Thyroid gland (tissue), 4 donors: ENCODE measurements at regions not wholly inside any gene's neighbourhood (a gene's known extent, or its start where the extent isn't known, plus 50 kb on each side); places are given as distances from the start of the nearest gene placed in this dataset.

Source experiments
- DNase-seq, 2 donors: peaks; one replicate each; pipeline ENCODE4 v3.0.0-alpha.2; 2019
- H3K27ac ChIP-seq, 3 donors: fragments of 200-600 bp; sonication (generic); 1 replicate in 2 of 3; 2 replicates in 1 of 3; pipeline ENCODE4 v1.5.1; 2016 to 2019; ENCODE audit warnings: mild to moderate bottlenecking in 1 of 3, moderate library complexity in 1 of 3
- H3K27me3 ChIP-seq: fragments of 200-600 bp; sonication (generic); one replicate; pipeline ENCODE4 v1.5.1; 2019
- H3K36me3 ChIP-seq, 2 donors: fragments of 200-600 bp; sonication (generic); one replicate each; pipeline ENCODE4 v1.5.1; 2016 to 2019
- H3K4me1 ChIP-seq, 2 donors: fragments of 200-600 bp; sonication (generic); one replicate each; pipeline ENCODE4 v1.5.1; 2017 to 2019
- H3K4me3 ChIP-seq, 3 donors: fragments of 200-600 bp; sonication (generic); replicated peaks in 1 of 3; 1 replicate in 2 of 3; 2 replicates in 1 of 3; pipeline ENCODE4 v1.5.1; 2016; ENCODE audit warnings: mild to moderate bottlenecking in 1 of 3
- H3K9me3 ChIP-seq: fragments of 200-600 bp; sonication (generic); one replicate; pipeline ENCODE4 v1.5.1; 2017
- POLR2A ChIP-seq, 2 donors: fragments of 450-650 bp; IDR thresholded peaks; one replicate each; pipeline ENCODE4 v1.6.1; 2017; ENCODE audit warnings: antibody characterized with exemption in 2 of 2, mild to moderate bottlenecking in 2 of 2, moderate library complexity in 1 of 2
- WGBS, 2 donors: methylation state at CpG; one replicate each; pipeline ENCODE4 v1.1.5; 2017; 5-methylcytosine and 5-hydroxymethylcytosine counted together
- intact Hi-C: fragments of 100-400 bp; cut with DNase I; formaldehyde crosslinking; loops from one replicate; pipeline ENCODE4 v1.15.1; 2023
- TF ChIP-seq, protein P1 (sequence below), 6 experiments: fragments of 200-600 bp in 3 of 6; fragments of 450-650 bp in 3 of 6; sonication (generic) in 3 of 6; IDR thresholded peaks; one replicate each; pipeline ENCODE4 v1.5.1; 2016 to 2019; ENCODE audit warnings: antibody characterized with exemption in 6 of 6, mild to moderate bottlenecking in 2 of 6, inconsistent platforms in 1 of 6, moderate library complexity in 1 of 6

DNA sequence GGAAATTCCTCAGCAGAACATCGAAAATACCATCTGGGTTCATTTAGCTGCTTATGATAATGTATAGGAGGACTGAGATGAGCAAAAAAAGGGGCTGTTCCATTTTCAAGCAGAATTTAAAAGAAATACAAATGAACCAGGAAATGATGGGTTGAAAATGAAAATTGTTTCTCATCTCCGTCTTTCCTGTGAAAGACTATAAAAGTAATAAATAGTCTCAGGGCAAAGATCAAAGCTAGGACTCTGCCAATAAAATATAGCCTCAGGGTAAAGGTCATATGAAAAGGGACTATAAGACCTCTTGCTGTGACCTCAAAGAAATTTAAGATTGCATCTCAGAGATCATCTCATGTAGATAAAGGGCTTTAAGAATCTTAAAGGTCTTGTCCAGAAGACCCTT lies 478.0 kb downstream of the BTG1 start:
- TF ChIP-seq POLR2A (IDR thresholded peaks at IDR 0.05), result no peak
- TF ChIP-seq, protein P1, sequence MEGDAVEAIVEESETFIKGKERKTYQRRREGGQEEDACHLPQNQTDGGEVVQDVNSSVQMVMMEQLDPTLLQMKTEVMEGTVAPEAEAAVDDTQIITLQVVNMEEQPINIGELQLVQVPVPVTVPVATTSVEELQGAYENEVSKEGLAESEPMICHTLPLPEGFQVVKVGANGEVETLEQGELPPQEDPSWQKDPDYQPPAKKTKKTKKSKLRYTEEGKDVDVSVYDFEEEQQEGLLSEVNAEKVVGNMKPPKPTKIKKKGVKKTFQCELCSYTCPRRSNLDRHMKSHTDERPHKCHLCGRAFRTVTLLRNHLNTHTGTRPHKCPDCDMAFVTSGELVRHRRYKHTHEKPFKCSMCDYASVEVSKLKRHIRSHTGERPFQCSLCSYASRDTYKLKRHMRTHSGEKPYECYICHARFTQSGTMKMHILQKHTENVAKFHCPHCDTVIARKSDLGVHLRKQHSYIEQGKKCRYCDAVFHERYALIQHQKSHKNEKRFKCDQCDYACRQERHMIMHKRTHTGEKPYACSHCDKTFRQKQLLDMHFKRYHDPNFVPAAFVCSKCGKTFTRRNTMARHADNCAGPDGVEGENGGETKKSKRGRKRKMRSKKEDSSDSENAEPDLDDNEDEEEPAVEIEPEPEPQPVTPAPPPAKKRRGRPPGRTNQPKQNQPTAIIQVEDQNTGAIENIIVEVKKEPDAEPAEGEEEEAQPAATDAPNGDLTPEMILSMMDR (IDR thresholded peaks at IDR 0.05), result no peak
- no peaks in the 10 kb centered on the region for H3K4me1 ChIP-seq
- 83 to 88% methylated on average over 2 of the region's 2 CpGs for WGBS, 2 donors
- no peak overlapping the region for H3K4me3 ChIP-seq
- H3K36me3 ChIP-seq, result no peaks in the 10 kb centered on the region
- DNase-seq, result no peak
- H3K27me3 ChIP-seq, result no peaks in the 10 kb centered on the region
- no peak overlapping the region for H3K27ac ChIP-seq
- no peaks in the 10 kb centered on the region for H3K9me3 ChIP-seq
- intact Hi-C loops, result no loop called here

DNA sequence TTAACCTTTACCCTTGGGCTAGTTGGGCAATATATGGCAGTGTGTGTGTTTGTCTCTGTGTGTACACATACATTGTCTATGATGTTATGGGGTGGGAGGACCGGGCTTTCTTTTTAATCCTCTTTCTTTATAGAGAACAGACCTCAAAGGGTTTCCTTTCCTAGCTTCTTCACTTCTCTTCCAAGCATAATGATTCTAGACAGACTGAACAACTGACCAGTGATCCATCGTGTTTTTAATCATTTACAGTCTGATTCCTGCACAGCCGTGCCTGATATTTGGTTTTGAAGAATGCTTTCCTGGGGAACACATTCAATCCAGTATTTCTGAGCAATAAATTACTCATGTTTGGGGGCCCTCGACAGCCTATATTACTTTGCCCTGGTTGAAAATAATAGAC lies 481.1 kb upstream of the DCN start:
- no peaks in the 10 kb centered on the region for H3K9me3 ChIP-seq
- no peaks in the 10 kb centered on the region for H3K4me1 ChIP-seq
- H3K27ac ChIP-seq, result no peak overlapping the region
- intact Hi-C loops, result no loop called here
- H3K27me3 ChIP-seq, result no peaks in the 10 kb centered on the region
- no peak overlapping the region for H3K4me3 ChIP-seq
- 81 to 84% methylated on average over 4 of the region's 4 CpGs for WGBS, 2 donors
- no peaks in the 10 kb centered on the region for H3K36me3 ChIP-seq
- TF ChIP-seq POLR2A (IDR thresholded peaks at IDR 0.05), result no peak
- TF ChIP-seq, protein P1 (IDR thresholded peaks at IDR 0.05), result no peak
- no peak for DNase-seq

DNA sequence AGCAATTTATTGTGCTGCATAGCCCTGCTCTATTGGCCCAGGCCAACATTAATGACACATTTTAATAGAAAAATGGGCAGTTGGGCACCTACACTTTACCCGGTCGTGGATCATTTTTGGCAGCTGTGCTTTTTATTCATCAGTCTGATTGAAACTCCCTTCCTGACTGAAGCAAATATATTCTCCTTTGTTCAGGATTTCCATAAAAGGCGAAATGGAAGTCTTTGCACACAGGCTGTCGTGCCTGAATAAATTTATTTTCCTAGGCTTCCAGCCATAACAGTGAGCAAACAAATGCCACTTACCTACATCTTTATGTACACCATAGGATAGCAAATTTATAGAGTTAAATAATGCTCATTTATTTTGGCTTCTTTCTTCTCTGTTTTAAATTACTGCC lies 480.7 kb upstream of the DCN start:
- no peaks in the 10 kb centered on the region for H3K36me3 ChIP-seq
- H3K27ac ChIP-seq, result no peak overlapping the region
- no peak overlapping the region for H3K4me3 ChIP-seq
- H3K4me1 ChIP-seq, result no peaks in the 10 kb centered on the region
- H3K9me3 ChIP-seq, result no peaks in the 10 kb centered on the region
- intact Hi-C loops, result no loop called here
- no peaks in the 10 kb centered on the region for H3K27me3 ChIP-seq
- no peak for DNase-seq
- 58% methylated on average over 4 of the region's 4 CpGs for WGBS, 2 donors
- no peak for TF ChIP-seq POLR2A (IDR thresholded peaks at IDR 0.05)
- TF ChIP-seq, protein P1 (IDR thresholded peaks at IDR 0.05), result no peak

DNA sequence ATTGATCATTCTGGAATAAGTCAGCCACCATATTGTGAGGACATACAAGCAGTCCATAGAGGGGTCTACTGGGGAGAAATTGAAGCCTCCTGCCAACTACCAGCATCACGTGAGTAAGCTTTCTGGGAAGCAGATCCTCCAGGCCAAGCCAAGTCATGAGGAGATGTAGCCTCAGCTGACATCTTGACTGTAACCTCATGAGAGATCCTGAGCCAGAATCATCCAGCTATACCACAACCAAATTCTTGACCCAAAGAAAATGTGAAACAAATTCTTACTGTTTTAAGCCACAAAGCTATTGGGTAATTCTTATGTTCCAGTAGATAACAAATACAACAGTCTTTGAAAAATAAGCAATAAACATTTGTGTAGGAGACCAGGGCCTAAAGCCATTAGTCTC lies 479.4 kb upstream of the DCN start:
- H3K9me3 ChIP-seq, result no peaks in the 10 kb centered on the region
- no peaks in the 10 kb centered on the region for H3K4me1 ChIP-seq
- H3K4me3 ChIP-seq, result no peak overlapping the region
- H3K36me3 ChIP-seq, result no peaks in the 10 kb centered on the region
- no peak overlapping the region for H3K27ac ChIP-seq
- WGBS, 2 donors, result 77 to 100% methylated on average over 1 of the region's 1 CpG
- intact Hi-C loops, result no loop called here
- H3K27me3 ChIP-seq, result no peaks in the 10 kb centered on the region
- no peak for DNase-seq
- no peak for TF ChIP-seq POLR2A (IDR thresholded peaks at IDR 0.05)
- TF ChIP-seq, protein P1 (IDR thresholded peaks at IDR 0.05), result no peak

DNA sequence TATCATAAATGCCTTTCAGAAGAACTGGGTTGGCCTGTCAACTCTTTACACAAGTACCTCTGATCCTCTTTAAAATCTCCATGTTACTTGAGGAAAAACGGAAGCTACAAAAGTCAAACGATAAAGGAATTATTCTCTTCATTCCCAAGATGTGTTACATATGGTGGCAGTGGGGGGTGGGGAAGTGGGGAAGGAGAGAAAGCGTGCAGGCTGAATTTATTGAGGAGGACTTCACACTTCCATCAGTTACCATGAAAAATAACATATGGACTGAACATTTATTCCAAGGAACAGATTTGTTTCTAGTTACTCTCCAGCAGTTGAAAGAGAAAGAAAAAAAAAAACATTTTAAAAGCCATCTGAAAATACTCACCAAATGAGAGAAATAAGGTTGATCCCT lies 474.4 kb upstream of the DCN start:
- no peaks in the 10 kb centered on the region for H3K27me3 ChIP-seq
- H3K4me3 ChIP-seq, result no peak overlapping the region
- H3K9me3 ChIP-seq, result no peaks in the 10 kb centered on the region
- WGBS, 2 donors, result 92 to 94% methylated on average over 3 of the region's 3 CpGs
- intact Hi-C loops, result no loop called here
- DNase-seq, result no peak
- no peaks in the 10 kb centered on the region for H3K4me1 ChIP-seq
- TF ChIP-seq POLR2A (IDR thresholded peaks at IDR 0.05), result no peak
- TF ChIP-seq, protein P1 (IDR thresholded peaks at IDR 0.05), result no peak
- H3K27ac ChIP-seq, result no peak overlapping the region
- no peaks in the 10 kb centered on the region for H3K36me3 ChIP-seq
